ENCODE measurements at regions not wholly inside any gene's neighbourhood (a gene's known extent, or its start where the extent isn't known, plus 50 kb on each side); places are given as distances from the start of the nearest gene placed in this dataset.

- Histone ChIP-seq H4K20me1 (ENCODE audit: control insufficient read depth, insufficient read depth, insufficient read length) (no peaks in the 10 kb centered on the region), H3K23me2 (ENCODE audit: insufficient read length, low read depth, low read length, poor library complexity, severe bottlenecking) (no peaks in the 10 kb centered on the region), H4K8ac (replicated peaks; ENCODE audit: insufficient read length, low read depth, low read length) (no peak overlapping the region), H3K9me3 (ENCODE audit: control insufficient read depth, low read depth, low read length) (no peaks in the 10 kb centered on the region), H3K4ac (ENCODE audit: low read depth, low read length) (no peak overlapping the region), H3K27ac (ENCODE audit: insufficient read length, low read depth, low read length) (no peak overlapping the region), H3K27me3 (ENCODE audit: insufficient read depth, low read length) (no peaks in the 10 kb centered on the region), H3K23ac (ENCODE audit: insufficient read length, low read depth, low read length) (no peak overlapping the region), H3K79me1 (ENCODE audit: insufficient read depth, low read depth, low read length, poor library complexity, severe bottlenecking) (no peaks in the 10 kb centered on the region), H2AFZ (ENCODE audit: low read length) (no peak overlapping the region), H4K5ac (ENCODE audit: insufficient read length, low read depth, low read length) (no peak overlapping the region), H3K4me2 (ENCODE audit: insufficient read depth, insufficient read length, low read length) (no peak overlapping the region), H3K9ac (ENCODE audit: extremely low read depth, insufficient read length, low read length) (no peak overlapping the region), H3K14ac (ENCODE audit: insufficient read depth, low read length) (no peak overlapping the region), H4K91ac (ENCODE audit: insufficient read length, low read depth, low read length) (no peak overlapping the region), H3K79me2 (ENCODE audit: insufficient read depth, low read length) (no peaks in the 10 kb centered on the region), H3T11ph (ENCODE audit: low read length) (no peak overlapping the region), H2BK5ac (ENCODE audit: insufficient read length, low read length) (no peak overlapping the region), H3K56ac (ENCODE audit: insufficient read length, low read depth, low read length) (no peak overlapping the region), H3K18ac (ENCODE audit: insufficient read length, low read depth, low read length) (no peak overlapping the region), H2AK5ac (ENCODE audit: insufficient read length, low read length) (no peak overlapping the region), H2BK15ac (ENCODE audit: low read depth, low read length) (no peak overlapping the region), H3K4me1 (ENCODE audit: insufficient read depth, low read length) (no peaks in the 10 kb centered on the region; the same call in 1 of the 2 replicates), H2BK12ac (ENCODE audit: insufficient read length, low read depth, low read length) (no peak overlapping the region), H2BK120ac (ENCODE audit: low read depth, low read length, poor library complexity, severe bottlenecking) (no peak overlapping the region), H2BK20ac (ENCODE audit: low read depth, low read length, poor library complexity, severe bottlenecking) (no peak overlapping the region)
- no peak for TF ChIP-seq CTCF (conservative IDR thresholded peaks at IDR 0.05)
- Mint-ChIP-seq H3K4me1 (peaks cover 0 to 4% of the 10 kb centered on the region in 2 experiments; a peak in 1 of 4 replicates), H3K4me3 (no peak overlapping the region), H3K27me3 (ENCODE audit: low read depth) (no peaks in the 10 kb centered on the region), H3K9me3 (no peaks in the 10 kb centered on the region), H3K36me3 (ENCODE audit: insufficient read depth in 1 of 3, low read depth in 3 of 3) (no peaks in the 10 kb centered on the region), H3K27ac (no peak overlapping the region)
- WGBS (ENCODE audit: extremely low coverage, insufficient read length, low lambda C conversion rate), result no CpG with 5 or more reads among the region's 3 CpGs
- DNase-seq, result no peak
Observed at GRCh38 chr9:99634186-99634585, 187.5 kb upstream of the NR4A3 start.
